PC-3 (cell line): ENCODE measurements at regions not wholly inside any gene's neighbourhood (a gene's known extent, or its start where the extent isn't known, plus 50 kb on each side); places are given as distances from the start of the nearest gene placed in this dataset.

ENCODE experiments used
- CTCF ChIP-seq: fragments of 300-600 bp; sonication (generic); conservative IDR thresholded peaks from 2 replicates; pipeline ENCODE4 v1.5.1; 2017; ENCODE audit warnings: antibody characterized with exemption, low read depth, mild to moderate bottlenecking, low read length
- EZH2 ChIP-seq: fragments of 300-600 bp; sonication (generic); IDR thresholded peaks from one replicate; pipeline ENCODE4 v1.6.1; 2017; ENCODE audit warnings: antibody characterized with exemption, mild to moderate bottlenecking, low read length; ENCODE audit not compliant: unreplicated experiment
- EZH2phosphoT487 ChIP-seq: fragments of 300-600 bp; sonication (generic); IDR thresholded peaks from 2 replicates; pipeline ENCODE4 v1.6.1; 2018; ENCODE audit warnings: mild to moderate bottlenecking, antibody characterized with exemption, low read length, borderline replicate concordance

- TF ChIP-seq CTCF (no peak), EZH2 (no peak), EZH2phosphoT487 (no peak)
Measured at GRCh38 chr4:56185901-56186300, 201.4 kb downstream of the AASDH start.
